BLaER1 treated with 17β-estradiol and CSF1 and Interleukin-3, amounts not matched to agents 10 nM and 100 nM (cell line): ENCODE measurements at regions not wholly inside any gene's neighbourhood (a gene's known extent, or its start where the extent isn't known, plus 50 kb on each side); places are given as distances from the start of the nearest gene placed in this dataset.

Experiments
- H3K27ac ChIP-seq, 11 experiments: shearing (Covaris generic); formaldehyde crosslinking; 2 replicates each; pipeline ENCODE4 v1.8.1; 2022
- H3K27me3 ChIP-seq, 11 experiments: shearing (Covaris generic); formaldehyde crosslinking; 2 replicates each; pipeline ENCODE4 v1.8.1; 2022
- H3K36me3 ChIP-seq, 11 experiments: shearing (Covaris generic); formaldehyde crosslinking; 2 replicates each; pipeline ENCODE4 v1.8.1; 2022
- H3K4me1 ChIP-seq, 10 experiments: shearing (Covaris generic); formaldehyde crosslinking; 2 replicates each; pipeline ENCODE4 v1.8.1; 2022
- H3K4me2 ChIP-seq, 11 experiments: shearing (Covaris generic); formaldehyde crosslinking; 2 replicates each; pipeline ENCODE4 v1.8.1; 2022
- H3K4me3 ChIP-seq, 10 experiments: shearing (Covaris generic); formaldehyde crosslinking; 2 replicates each; pipeline ENCODE4 v1.8.1; 2022
- H3K9ac ChIP-seq, 11 experiments: shearing (Covaris generic); formaldehyde crosslinking; 2 replicates each; pipeline ENCODE4 v1.8.1; 2022
- H3K9me3 ChIP-seq, 11 experiments: shearing (Covaris generic); formaldehyde crosslinking; replicated peaks in 1 of 11; 2 replicates each; pipeline ENCODE4 v1.8.1; 2022
- H4K20me1 ChIP-seq, 11 experiments: shearing (Covaris generic); formaldehyde crosslinking; 2 replicates each; pipeline ENCODE4 v1.8.1; 2022
- Cebpa-rat ChIP-seq, 11 experiments: shearing (Covaris generic); IDR thresholded peaks; 2 replicates each; pipeline ENCODE4 v1.8.1; 2022

DNA sequence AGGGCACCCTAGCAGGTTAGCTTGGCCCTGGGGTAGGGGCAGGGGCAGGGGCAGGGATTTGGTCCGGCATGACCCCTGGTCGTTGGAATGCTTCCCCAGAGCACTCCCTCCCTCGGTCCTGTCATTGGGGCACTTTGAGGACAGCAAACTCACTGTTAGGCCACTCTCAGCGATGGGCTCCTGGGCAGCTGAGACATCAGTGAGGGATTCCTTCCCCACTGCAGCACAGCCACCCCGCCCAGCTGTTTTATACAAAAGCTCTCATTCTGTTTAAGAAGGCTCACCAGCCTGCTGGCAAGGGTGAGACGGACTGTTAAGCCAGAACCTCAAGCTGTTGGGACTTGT lies 86.9 kb upstream of the F3 start:
- H3K9ac ChIP-seq, result no peak overlapping the region
- no peak overlapping the region for H3K27ac ChIP-seq
- no peaks in the 10 kb centered on the region for H3K27me3 ChIP-seq
- TF ChIP-seq Cebpa-rat (IDR thresholded peaks at IDR 0.05), result no peak
- no peaks in the 10 kb centered on the region for H3K4me1 ChIP-seq
- H3K4me3 ChIP-seq, result no peak overlapping the region
- no peak overlapping the region for H3K4me2 ChIP-seq
- H4K20me1 ChIP-seq, result no peaks in the 10 kb centered on the region
- H3K36me3 ChIP-seq, result no peaks in the 10 kb centered on the region
- peaks cover 0 to 35% (median 6%) of the 10 kb centered on the region in 11 experiments; a peak in 11 of 22 replicates for H3K9me3 ChIP-seq

DNA sequence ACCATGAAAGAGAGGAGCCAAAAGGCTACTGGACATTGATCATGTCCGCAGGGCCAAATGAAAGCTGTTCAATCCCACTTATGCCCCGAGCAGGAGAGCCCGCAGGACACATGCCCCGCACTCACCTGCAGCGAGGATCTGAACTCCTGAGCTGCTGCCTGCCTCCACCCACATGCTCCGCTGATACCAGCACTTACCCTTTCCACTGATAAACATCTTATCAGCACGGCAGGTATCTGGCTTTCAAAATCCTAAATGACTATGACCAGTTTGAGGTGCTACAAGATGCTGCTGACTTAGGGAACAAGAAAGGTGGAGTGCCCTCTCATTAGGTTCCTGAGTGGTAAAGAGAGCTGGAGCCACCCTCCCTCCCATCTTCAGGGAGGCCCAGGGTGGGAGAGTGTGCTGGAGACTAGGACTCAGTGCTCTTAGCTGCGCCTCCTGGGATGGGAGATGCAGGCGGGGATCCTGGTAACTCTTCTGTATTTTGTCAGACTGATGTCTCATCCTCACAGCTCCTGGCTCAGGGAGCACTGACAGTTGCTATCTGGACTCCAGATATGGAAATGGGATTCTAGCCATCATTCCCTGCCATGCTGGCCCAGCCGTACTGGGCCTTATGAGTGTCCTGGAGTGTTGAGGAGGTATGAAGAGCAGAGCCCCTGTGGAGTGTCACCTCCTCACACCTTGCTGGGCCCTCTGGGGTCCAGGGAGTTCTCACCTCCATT lies 86.4 kb upstream of the F3 start:
- Histone ChIP-seq H3K4me1 (no peaks in the 10 kb centered on the region), H3K9ac (no peak overlapping the region), H3K4me2 (no peak overlapping the region), H3K27me3 (no peaks in the 10 kb centered on the region), H4K20me1 (no peaks in the 10 kb centered on the region), H3K4me3 (no peak overlapping the region), H3K36me3 (no peaks in the 10 kb centered on the region), H3K27ac (no peak overlapping the region), H3K9me3 (peaks cover 0 to 29% (median 3%) of the 10 kb centered on the region in 11 experiments; a peak in 11 of 22 replicates)
- no peak for TF ChIP-seq Cebpa-rat (IDR thresholded peaks at IDR 0.05)

DNA sequence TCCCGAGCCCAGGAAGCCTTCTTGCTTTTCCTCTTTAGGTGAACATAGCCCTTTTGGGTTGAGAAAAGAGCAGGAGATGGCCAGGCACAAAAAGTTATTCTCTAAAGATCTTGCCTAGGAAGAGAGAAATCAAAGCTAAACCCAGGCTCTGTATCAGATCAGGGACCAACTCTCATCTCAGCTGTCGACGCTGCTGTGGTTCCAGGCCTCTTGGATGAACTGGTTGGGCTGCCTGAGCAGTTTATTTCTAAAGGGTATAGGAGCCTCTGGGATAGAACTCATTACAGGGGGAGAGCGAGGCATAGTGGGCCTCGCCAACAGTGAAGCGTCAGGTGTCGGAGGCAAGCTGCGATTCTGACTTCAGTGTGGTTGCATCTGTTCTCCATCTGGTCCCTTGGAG lies 82.6 kb upstream of the F3 start:
- no peak overlapping the region for H3K4me2 ChIP-seq
- no peak overlapping the region for H3K27ac ChIP-seq
- no peaks in the 10 kb centered on the region for H3K27me3 ChIP-seq
- no peaks in the 10 kb centered on the region for H3K4me1 ChIP-seq
- no peaks in the 10 kb centered on the region for H3K36me3 ChIP-seq
- no peaks in the 10 kb centered on the region for H4K20me1 ChIP-seq
- no peak overlapping the region for H3K4me3 ChIP-seq
- H3K9ac ChIP-seq, result no peak overlapping the region
- no peak for TF ChIP-seq Cebpa-rat (IDR thresholded peaks at IDR 0.05)
- H3K9me3 ChIP-seq, result peaks cover 0 to 6% (median 0%) of the 10 kb centered on the region in 11 experiments; a peak in 2 of 22 replicates

DNA sequence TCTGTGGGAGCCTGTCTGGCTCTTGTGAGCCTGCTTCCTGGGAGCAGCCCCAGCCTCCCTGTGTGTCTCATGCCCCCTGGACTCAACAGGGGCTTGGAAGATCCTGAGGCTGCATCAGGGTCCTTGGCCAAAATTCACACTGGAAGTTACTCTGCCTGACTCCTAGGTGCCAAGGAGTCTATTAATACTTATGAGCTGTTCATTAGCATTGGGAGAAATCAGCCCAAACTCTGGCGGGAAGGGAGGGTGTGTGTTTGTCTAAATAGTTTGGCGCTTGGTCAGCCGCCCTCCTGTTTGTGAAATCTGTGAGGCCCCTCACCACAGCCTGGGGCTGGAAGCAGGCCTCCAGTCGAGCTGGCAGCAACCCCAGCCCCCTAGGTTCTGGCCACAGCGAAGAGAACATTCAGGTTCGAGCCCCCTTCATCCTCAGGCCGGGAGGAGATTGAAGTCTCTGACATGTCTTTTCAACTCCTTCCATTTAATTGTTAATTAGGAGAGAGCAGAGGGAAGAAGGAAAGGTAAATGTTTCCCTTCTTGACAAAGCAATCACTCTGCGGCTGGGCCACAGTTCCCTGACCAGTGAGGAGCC lies 82.1 kb upstream of the F3 start:
- Histone ChIP-seq H3K36me3 (no peaks in the 10 kb centered on the region), H3K27me3 (no peaks in the 10 kb centered on the region), H3K4me2 (no peak overlapping the region), H4K20me1 (no peaks in the 10 kb centered on the region), H3K4me1 (no peaks in the 10 kb centered on the region), H3K4me3 (no peak overlapping the region), H3K9me3 (peaks cover 2 to 10% (median 5%) of the 10 kb centered on the region in 11 experiments; a peak in 16 of 22 replicates), H3K9ac (no peak overlapping the region), H3K27ac (no peak overlapping the region)
- TF ChIP-seq Cebpa-rat (IDR thresholded peaks at IDR 0.05), result no peak

DNA sequence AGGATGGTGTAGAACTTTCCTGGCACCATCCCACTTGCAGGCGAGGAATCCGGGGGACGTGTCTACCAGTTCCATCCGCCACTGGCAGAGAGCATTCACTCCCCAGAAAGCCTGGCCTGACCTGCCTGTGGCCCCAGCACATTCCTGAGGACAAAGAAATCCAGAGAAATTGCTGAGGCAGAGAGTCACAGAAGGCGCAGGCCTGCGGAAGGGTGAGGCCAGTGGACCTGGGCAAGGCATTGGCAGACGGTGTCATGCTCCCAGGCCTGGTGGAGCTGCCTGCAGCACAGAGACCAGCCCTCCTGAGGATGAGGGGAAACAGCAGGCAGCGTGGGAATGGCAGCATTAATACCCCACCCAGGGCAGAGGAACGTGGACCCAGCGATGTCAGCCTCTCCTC lies 81.2 kb upstream of the F3 start:
- H3K9ac ChIP-seq, result no peak overlapping the region
- no peak overlapping the region for H3K27ac ChIP-seq
- no peaks in the 10 kb centered on the region for H3K4me1 ChIP-seq
- H3K4me3 ChIP-seq, result no peak overlapping the region
- no peaks in the 10 kb centered on the region for H3K27me3 ChIP-seq
- peaks cover 10 to 19% (median 14%) of the 10 kb centered on the region in 11 experiments; a peak in 21 of 22 replicates for H3K9me3 ChIP-seq
- H3K36me3 ChIP-seq, result no peaks in the 10 kb centered on the region
- TF ChIP-seq Cebpa-rat (IDR thresholded peaks at IDR 0.05), result no peak
- H3K4me2 ChIP-seq, result no peak overlapping the region
- no peaks in the 10 kb centered on the region for H4K20me1 ChIP-seq

DNA sequence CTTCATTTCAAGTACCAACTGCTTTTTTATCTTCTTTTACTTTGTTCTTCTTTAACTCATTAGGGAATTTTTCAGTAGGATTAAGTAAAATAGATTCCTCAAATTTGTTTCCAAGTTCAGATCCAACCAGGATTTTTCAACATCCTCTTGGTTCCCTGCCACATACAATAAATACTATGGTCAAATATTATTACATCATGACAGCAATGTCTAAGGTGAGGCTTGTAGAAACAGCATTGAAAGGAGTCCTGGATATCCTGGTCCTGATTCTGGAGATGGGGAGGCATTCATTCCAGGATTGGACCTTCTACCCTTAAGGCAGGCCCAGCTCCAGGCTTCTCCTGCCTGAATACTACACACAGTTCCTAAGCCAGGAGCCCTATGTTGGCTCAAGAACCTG lies 80.2 kb upstream of the F3 start:
- H3K9ac ChIP-seq, result no peak overlapping the region
- H3K27ac ChIP-seq, result no peak overlapping the region

DNA sequence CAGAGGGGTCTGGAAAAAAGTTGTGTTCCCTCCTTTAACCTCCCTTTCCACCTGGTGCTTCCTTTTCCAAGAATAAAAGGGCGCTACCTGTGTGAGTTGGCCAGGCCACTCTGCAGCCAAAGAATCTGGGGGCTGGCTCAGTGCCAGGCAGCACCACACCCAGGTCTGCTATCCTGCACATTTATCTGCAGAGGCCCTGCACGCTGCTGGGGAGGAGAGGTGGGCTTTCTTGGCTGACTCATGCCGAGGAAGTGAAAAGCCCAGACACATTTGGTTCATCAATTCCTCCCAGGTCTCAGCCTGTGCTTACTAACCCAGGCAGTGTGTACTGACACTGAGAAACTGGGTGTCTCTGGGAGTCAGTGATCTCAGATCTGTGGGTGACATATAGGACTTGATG lies 79.8 kb upstream of the F3 start:
- no peak overlapping the region for H3K27ac ChIP-seq
- H3K4me1 ChIP-seq, result no peaks in the 10 kb centered on the region
- H4K20me1 ChIP-seq, result no peaks in the 10 kb centered on the region
- TF ChIP-seq Cebpa-rat (IDR thresholded peaks at IDR 0.05), result no peak
- H3K9ac ChIP-seq, result no peak overlapping the region
- no peak overlapping the region for H3K4me2 ChIP-seq
- H3K27me3 ChIP-seq, result no peaks in the 10 kb centered on the region
- H3K4me3 ChIP-seq, result no peak overlapping the region
- no peaks in the 10 kb centered on the region for H3K36me3 ChIP-seq
- H3K9me3 ChIP-seq, result peaks cover 10 to 26% (median 16%) of the 10 kb centered on the region in 11 experiments; a peak in 21 of 22 replicates

More for the DNA sequence above, 80.2 kb upstream of the F3 start:
- Histone ChIP-seq H4K20me1 (no peaks in the 10 kb centered on the region), H3K4me2 (no peak overlapping the region), H3K4me3 (no peak overlapping the region), H3K27me3 (no peaks in the 10 kb centered on the region), H3K4me1 (no peaks in the 10 kb centered on the region), H3K9me3 (peaks cover 10 to 26% (median 16%) of the 10 kb centered on the region in 11 experiments; a peak in 21 of 22 replicates), H3K36me3 (no peaks in the 10 kb centered on the region)
- no peak for TF ChIP-seq Cebpa-rat (IDR thresholded peaks at IDR 0.05)

DNA sequence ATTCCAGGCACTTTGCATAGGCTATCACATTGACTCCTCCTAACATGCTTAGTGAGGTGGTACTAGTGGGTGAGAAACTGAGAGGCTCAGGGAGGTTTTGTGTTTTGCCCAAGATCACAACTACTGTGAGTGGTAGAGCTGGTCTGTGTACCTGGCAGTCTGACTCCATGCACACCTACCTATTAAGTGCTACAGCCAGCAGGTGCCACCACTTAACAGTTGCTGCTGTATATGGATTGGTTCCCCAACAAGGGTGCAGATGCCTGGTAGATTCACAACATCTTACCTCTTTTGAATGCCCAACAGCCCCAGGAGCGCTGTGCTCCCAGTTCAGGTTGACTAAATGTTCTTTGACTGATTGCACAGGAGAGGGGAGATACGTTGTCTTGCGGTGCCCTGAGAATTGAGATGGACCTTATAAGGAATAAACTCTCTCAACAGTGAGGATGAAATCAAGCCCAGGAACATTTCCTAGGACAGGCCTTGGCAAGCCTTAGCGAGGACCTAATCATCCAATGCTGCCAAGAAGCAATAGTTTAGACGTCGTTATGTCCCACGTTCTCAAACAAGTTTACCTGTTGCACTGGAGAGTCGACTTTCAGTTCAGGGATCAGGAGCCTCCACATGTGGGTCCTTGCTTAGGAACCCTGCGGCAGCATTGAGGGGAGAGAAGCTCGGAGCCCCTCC lies 78.9 kb upstream of the F3 start:
- peaks cover 10 to 26% (median 16%) of the 10 kb centered on the region in 11 experiments; a peak in 21 of 22 replicates for H3K9me3 ChIP-seq
- H3K36me3 ChIP-seq, result no peaks in the 10 kb centered on the region
- no peak overlapping the region for H3K4me3 ChIP-seq
- TF ChIP-seq Cebpa-rat (IDR thresholded peaks at IDR 0.05), result no peak
- H3K27ac ChIP-seq, result no peak overlapping the region
- H3K4me2 ChIP-seq, result no peak overlapping the region
- no peaks in the 10 kb centered on the region for H4K20me1 ChIP-seq
- H3K9ac ChIP-seq, result no peak overlapping the region
- H3K4me1 ChIP-seq, result peaks cover 0 to under 1% (median 0%) of the 10 kb centered on the region in 10 experiments; a peak in 3 of 20 replicates
- H3K27me3 ChIP-seq, result no peaks in the 10 kb centered on the region

DNA sequence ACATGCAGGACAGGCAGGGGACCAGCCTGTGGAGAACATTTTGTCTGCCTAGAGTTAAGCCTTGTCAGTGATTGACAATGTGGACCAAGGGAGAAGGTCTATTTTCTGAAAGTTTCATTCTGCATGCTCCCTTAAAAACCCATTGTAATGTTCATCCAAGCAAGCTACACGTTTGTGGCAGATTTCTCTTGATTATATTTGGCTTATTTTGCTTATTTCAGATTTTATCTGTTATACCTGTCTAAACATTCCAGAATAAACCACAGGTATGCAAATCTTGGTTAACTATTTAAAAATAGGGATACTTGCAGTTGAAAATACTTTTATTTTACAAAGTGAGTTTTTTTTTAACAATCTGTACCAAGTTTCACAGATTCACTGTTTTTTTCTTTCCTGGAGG lies 78.2 kb upstream of the F3 start:
- Histone ChIP-seq H3K27me3 (no peaks in the 10 kb centered on the region), H3K4me1 (peaks cover 0 to 8% (median 5%) of the 10 kb centered on the region in 10 experiments; a peak in 12 of 20 replicates), H4K20me1 (no peaks in the 10 kb centered on the region), H3K4me2 (no peak overlapping the region), H3K27ac (no peak overlapping the region), H3K36me3 (no peaks in the 10 kb centered on the region), H3K9me3 (peaks cover 10 to 26% (median 16%) of the 10 kb centered on the region in 11 experiments; a peak in 21 of 22 replicates), H3K9ac (no peak overlapping the region), H3K4me3 (no peak overlapping the region)
- no peak for TF ChIP-seq Cebpa-rat (IDR thresholded peaks at IDR 0.05)
